Hepatocyte (in vitro differentiated cells): ENCODE measurements at regions not wholly inside any gene's neighbourhood (a gene's known extent, or its start where the extent isn't known, plus 50 kb on each side); places are given as distances from the start of the nearest gene placed in this dataset.

Source experiments
- EZH2phosphoT487 ChIP-seq: fragments of 200-600 bp; sonication (generic); IDR thresholded peaks from one replicate; pipeline ENCODE4 v1.6.1; 2018; ENCODE audit warnings: antibody characterized with exemption, mild to moderate bottlenecking, low read depth, moderate library complexity; ENCODE audit not compliant: unreplicated experiment, severe bottlenecking
- TF ChIP-seq, protein P1 (sequence below): fragments of 200-600 bp; sonication (generic); IDR thresholded peaks from 2 replicates; pipeline ENCODE4 v1.5.1; 2016; ENCODE audit warnings: antibody characterized with exemption, mild to moderate bottlenecking; ENCODE audit not compliant: poor library complexity

- TF ChIP-seq, protein P1, sequence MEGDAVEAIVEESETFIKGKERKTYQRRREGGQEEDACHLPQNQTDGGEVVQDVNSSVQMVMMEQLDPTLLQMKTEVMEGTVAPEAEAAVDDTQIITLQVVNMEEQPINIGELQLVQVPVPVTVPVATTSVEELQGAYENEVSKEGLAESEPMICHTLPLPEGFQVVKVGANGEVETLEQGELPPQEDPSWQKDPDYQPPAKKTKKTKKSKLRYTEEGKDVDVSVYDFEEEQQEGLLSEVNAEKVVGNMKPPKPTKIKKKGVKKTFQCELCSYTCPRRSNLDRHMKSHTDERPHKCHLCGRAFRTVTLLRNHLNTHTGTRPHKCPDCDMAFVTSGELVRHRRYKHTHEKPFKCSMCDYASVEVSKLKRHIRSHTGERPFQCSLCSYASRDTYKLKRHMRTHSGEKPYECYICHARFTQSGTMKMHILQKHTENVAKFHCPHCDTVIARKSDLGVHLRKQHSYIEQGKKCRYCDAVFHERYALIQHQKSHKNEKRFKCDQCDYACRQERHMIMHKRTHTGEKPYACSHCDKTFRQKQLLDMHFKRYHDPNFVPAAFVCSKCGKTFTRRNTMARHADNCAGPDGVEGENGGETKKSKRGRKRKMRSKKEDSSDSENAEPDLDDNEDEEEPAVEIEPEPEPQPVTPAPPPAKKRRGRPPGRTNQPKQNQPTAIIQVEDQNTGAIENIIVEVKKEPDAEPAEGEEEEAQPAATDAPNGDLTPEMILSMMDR = no peak
- no peak for TF ChIP-seq EZH2phosphoT487
These were observed 393.6 kb upstream of the ID2 start for GRCh38 chr2:8288206-8288605.
